Neural cell (in vitro differentiated cells): ENCODE measurements at regions not wholly inside any gene's neighbourhood (a gene's known extent, or its start where the extent isn't known, plus 50 kb on each side); places are given as distances from the start of the nearest gene placed in this dataset.

Source experiments
- H2AFZ ChIP-seq: fragments of 200-600, 300-800 bp; sonication (generic), shearing (Covaris generic); 2 replicates; pipeline ENCODE4 v1.6.0; 2014; ENCODE audit warnings: low read depth, mild to moderate bottlenecking, antibody characterized with exemption, low read length, moderate library complexity
- H3F3A ChIP-seq: fragments of 200-600 bp; shearing (Covaris generic); 2 replicates; pipeline ENCODE4 v1.6.1; 2016; ENCODE audit warnings: mild to moderate bottlenecking, moderate library complexity, mixed read lengths, antibody characterized with exemption, low read length; ENCODE audit not compliant: insufficient read depth, poor library complexity, severe bottlenecking
- H3K27ac ChIP-seq: fragments of 200-600, 300-800 bp; sonication (generic), shearing (Covaris generic); 2 replicates; pipeline ENCODE4 v1.5.1; 2014; ENCODE audit warnings: mild to moderate bottlenecking, low read length, moderate library complexity
- H3K27me3 ChIP-seq: fragments of 300-800, 200-600 bp; sonication (generic), shearing (Covaris generic); 2 replicates; pipeline ENCODE4 v1.6.0; 2014; ENCODE audit warnings: mild to moderate bottlenecking, low read depth, low read length, moderate library complexity; ENCODE audit not compliant: insufficient read depth
- H3K36me3 ChIP-seq: fragments of 300-800, 200-600 bp; sonication (generic), shearing (Covaris generic); 2 replicates; pipeline ENCODE4 v1.5.1; 2014; ENCODE audit warnings: mild to moderate bottlenecking, antibody characterized with exemption, low read length, moderate library complexity; ENCODE audit not compliant: insufficient read depth
- H3K4me2 ChIP-seq: fragments of 300-800, 200-600 bp; sonication (generic), shearing (Covaris generic); 2 replicates; pipeline ENCODE4 v1.6.0; 2014; ENCODE audit warnings: mild to moderate bottlenecking, low read length
- H3K4me3 ChIP-seq: fragments of 300-800, 200-600 bp; sonication (generic), shearing (Covaris generic); 2 replicates; pipeline ENCODE4 v1.5.1; 2014; ENCODE audit warnings: mild to moderate bottlenecking, low read length, moderate library complexity
- H3K79me2 ChIP-seq: fragments of 200-600 bp; shearing (Covaris generic); replicated peaks from 2 replicates; pipeline ENCODE4 v1.6.0; 2014; ENCODE audit warnings: mild to moderate bottlenecking, low read length, moderate library complexity; ENCODE audit not compliant: insufficient read depth
- H3K9ac ChIP-seq: fragments of 300-800, 200-600 bp; sonication (generic), shearing (Covaris generic); 2 replicates; pipeline ENCODE4 v1.6.1; 2016; ENCODE audit warnings: mild to moderate bottlenecking, low read length, mixed read lengths
- H3K9me2 ChIP-seq: fragments of 200-600 bp; shearing (Covaris generic); 2 replicates; pipeline ENCODE4 v1.6.1; 2016; ENCODE audit warnings: mild to moderate bottlenecking, low read length, mixed read lengths; ENCODE audit not compliant: insufficient read depth
- H3K9me3 ChIP-seq: fragments of 200-600, 300-800 bp; sonication (generic), shearing (Covaris generic); 2 replicates; pipeline ENCODE4 v1.6.1; 2016; ENCODE audit warnings: mild to moderate bottlenecking, mixed run types, low read length, moderate library complexity, mixed read lengths
- H4K20me1 ChIP-seq: fragments of 200-600 bp; shearing (Covaris generic); 2 replicates; pipeline ENCODE4 v1.6.1; 2016; ENCODE audit warnings: mild to moderate bottlenecking, mixed run types; ENCODE audit not compliant: insufficient read depth
- EP300 ChIP-seq: fragments of 450-650 bp; conservative IDR thresholded peaks from 2 replicates; pipeline ENCODE4 v1.6.1; 2014; ENCODE audit warnings: antibody characterized with exemption, mild to moderate bottlenecking, moderate library complexity; ENCODE audit not compliant: poor library complexity, severe bottlenecking
- EZH2 ChIP-seq: fragments of 200-600, 300-800 bp; shearing (Covaris generic), sonication (generic); IDR thresholded peaks from 2 replicates; pipeline ENCODE4 v1.6.1; 2014; ENCODE audit warnings: antibody characterized with exemption, low read length, borderline replicate concordance, mild to moderate bottlenecking; ENCODE audit not compliant: insufficient read depth, poor library complexity, severe bottlenecking
- MXI1 ChIP-seq: fragments of 450-650 bp; conservative IDR thresholded peaks from 2 replicates; pipeline ENCODE4 v1.6.1; 2014; ENCODE audit warnings: antibody characterized with exemption, mild to moderate bottlenecking; ENCODE audit not compliant: poor library complexity, severe bottlenecking
- POLR2AphosphoS5 ChIP-seq: IDR thresholded peaks from 2 replicates; pipeline ENCODE4 v1.6.1; 2012
- RAD21 ChIP-seq: fragments of 450-650 bp; conservative IDR thresholded peaks from 2 replicates; pipeline ENCODE4 v1.6.1; 2014; ENCODE audit warnings: antibody characterized with exemption, mild to moderate bottlenecking, moderate library complexity
- SMC3 ChIP-seq: fragments of 450-650 bp; conservative IDR thresholded peaks from 2 replicates; pipeline ENCODE4 v1.6.1; 2014; ENCODE audit warnings: antibody characterized with exemption, mild to moderate bottlenecking, moderate library complexity; ENCODE audit not compliant: poor library complexity
- TAF1 ChIP-seq: IDR thresholded peaks from 2 replicates; pipeline ENCODE4 v1.6.1; 2012; ENCODE audit warnings: low read depth
- TF ChIP-seq, protein P1 (sequence below): fragments of 450-650 bp; IDR thresholded peaks from 2 replicates; pipeline ENCODE4 v1.5.1; 2014; ENCODE audit warnings: antibody characterized with exemption, mild to moderate bottlenecking, moderate library complexity; ENCODE audit not compliant: poor library complexity, severe bottlenecking
- TF ChIP-seq, protein P2 (sequence below): IDR thresholded peaks from 2 replicates; pipeline ENCODE4 v1.6.1; 2012; ENCODE audit warnings: borderline replicate concordance

DNA sequence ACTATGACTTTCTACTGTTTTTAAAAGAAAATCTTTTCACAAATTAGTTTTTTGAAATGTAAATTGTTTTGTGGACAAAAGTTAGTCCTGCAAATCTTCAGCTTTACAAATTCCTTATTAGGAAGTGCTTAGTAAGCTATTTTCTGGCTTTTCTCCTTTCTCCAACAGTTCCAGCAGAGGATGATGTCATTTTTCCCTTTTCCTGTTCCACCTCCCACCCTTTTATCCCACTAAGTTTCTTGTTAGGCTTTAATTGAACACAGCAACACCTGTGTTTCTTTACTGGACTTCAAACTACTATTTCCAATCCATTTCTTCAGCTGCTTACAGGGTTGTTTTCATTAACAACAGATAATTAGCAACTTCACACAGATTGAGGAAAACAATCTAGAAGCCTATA, 389.2 kb downstream of the NDFIP2 start:
- H3K9ac ChIP-seq: no peak overlapping the region
- no peaks in the 10 kb centered on the region for H3K9me3 ChIP-seq
- H4K20me1 ChIP-seq: no peaks in the 10 kb centered on the region
- TF ChIP-seq POLR2AphosphoS5 (no peak), SMC3 (no peak), TAF1 (no peak), EP300 (no peak), MXI1 (no peak), EZH2 (no peak), RAD21 (no peak)
- TF ChIP-seq, protein P1, sequence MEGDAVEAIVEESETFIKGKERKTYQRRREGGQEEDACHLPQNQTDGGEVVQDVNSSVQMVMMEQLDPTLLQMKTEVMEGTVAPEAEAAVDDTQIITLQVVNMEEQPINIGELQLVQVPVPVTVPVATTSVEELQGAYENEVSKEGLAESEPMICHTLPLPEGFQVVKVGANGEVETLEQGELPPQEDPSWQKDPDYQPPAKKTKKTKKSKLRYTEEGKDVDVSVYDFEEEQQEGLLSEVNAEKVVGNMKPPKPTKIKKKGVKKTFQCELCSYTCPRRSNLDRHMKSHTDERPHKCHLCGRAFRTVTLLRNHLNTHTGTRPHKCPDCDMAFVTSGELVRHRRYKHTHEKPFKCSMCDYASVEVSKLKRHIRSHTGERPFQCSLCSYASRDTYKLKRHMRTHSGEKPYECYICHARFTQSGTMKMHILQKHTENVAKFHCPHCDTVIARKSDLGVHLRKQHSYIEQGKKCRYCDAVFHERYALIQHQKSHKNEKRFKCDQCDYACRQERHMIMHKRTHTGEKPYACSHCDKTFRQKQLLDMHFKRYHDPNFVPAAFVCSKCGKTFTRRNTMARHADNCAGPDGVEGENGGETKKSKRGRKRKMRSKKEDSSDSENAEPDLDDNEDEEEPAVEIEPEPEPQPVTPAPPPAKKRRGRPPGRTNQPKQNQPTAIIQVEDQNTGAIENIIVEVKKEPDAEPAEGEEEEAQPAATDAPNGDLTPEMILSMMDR: no peak
- TF ChIP-seq, protein P2, sequence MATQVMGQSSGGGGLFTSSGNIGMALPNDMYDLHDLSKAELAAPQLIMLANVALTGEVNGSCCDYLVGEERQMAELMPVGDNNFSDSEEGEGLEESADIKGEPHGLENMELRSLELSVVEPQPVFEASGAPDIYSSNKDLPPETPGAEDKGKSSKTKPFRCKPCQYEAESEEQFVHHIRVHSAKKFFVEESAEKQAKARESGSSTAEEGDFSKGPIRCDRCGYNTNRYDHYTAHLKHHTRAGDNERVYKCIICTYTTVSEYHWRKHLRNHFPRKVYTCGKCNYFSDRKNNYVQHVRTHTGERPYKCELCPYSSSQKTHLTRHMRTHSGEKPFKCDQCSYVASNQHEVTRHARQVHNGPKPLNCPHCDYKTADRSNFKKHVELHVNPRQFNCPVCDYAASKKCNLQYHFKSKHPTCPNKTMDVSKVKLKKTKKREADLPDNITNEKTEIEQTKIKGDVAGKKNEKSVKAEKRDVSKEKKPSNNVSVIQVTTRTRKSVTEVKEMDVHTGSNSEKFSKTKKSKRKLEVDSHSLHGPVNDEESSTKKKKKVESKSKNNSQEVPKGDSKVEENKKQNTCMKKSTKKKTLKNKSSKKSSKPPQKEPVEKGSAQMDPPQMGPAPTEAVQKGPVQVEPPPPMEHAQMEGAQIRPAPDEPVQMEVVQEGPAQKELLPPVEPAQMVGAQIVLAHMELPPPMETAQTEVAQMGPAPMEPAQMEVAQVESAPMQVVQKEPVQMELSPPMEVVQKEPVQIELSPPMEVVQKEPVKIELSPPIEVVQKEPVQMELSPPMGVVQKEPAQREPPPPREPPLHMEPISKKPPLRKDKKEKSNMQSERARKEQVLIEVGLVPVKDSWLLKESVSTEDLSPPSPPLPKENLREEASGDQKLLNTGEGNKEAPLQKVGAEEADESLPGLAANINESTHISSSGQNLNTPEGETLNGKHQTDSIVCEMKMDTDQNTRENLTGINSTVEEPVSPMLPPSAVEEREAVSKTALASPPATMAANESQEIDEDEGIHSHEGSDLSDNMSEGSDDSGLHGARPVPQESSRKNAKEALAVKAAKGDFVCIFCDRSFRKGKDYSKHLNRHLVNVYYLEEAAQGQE: no peak
- H3K4me3 ChIP-seq: no peak overlapping the region
- no peaks in the 10 kb centered on the region for H3K36me3 ChIP-seq
- no peak overlapping the region for H3K27ac ChIP-seq
- no peaks in the 10 kb centered on the region for H3K9me2 ChIP-seq
- H3K4me2 ChIP-seq: no peak overlapping the region
- no peaks in the 10 kb centered on the region for H3K27me3 ChIP-seq
- no peaks in the 10 kb centered on the region for H3F3A ChIP-seq
- H3K79me2 ChIP-seq: no peaks in the 10 kb centered on the region
- no peak overlapping the region for H2AFZ ChIP-seq

DNA sequence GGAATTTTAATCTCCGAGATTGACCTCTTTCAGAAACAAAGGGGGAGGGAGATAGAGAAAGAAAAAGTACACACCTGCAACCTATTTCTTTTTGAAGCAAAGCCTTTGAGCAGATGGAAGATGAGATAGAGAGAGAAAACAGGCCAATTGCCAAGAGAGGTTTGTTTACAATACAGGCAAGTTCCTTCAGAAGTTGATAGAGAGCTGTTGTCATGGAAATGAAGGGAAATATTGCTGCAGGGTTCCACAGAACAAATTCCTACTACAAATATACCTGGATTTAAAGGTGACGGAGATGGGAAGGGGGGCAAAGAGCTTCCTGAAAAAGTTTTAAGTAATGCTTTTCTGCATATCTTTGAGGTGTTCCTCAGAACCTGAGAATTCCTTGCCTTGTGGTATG, 388.4 kb downstream of the NDFIP2 start:
- Histone ChIP-seq H3K27ac (no peak overlapping the region), H3K9me3 (no peaks in the 10 kb centered on the region), H2AFZ (no peak overlapping the region), H3F3A (no peaks in the 10 kb centered on the region), H3K27me3 (no peaks in the 10 kb centered on the region), H3K79me2 (no peaks in the 10 kb centered on the region), H3K9me2 (no peaks in the 10 kb centered on the region), H4K20me1 (no peaks in the 10 kb centered on the region), H3K4me3 (no peak overlapping the region), H3K4me2 (no peak overlapping the region), H3K36me3 (no peaks in the 10 kb centered on the region), H3K9ac (no peak overlapping the region)
- TF ChIP-seq EZH2: no peak
- TF ChIP-seq MXI1: no peak
- TF ChIP-seq, protein P2: no peak
- TF ChIP-seq POLR2AphosphoS5: no peak
- TF ChIP-seq RAD21: no peak
- TF ChIP-seq SMC3: no peak
- TF ChIP-seq TAF1: no peak
- TF ChIP-seq, protein P1: no peak
- no peak for TF ChIP-seq EP300
